ENCODE measurements at regions not wholly inside any gene's neighbourhood (a gene's known extent, or its start where the extent isn't known, plus 50 kb on each side); places are given as distances from the start of the nearest gene placed in this dataset.

DNA sequence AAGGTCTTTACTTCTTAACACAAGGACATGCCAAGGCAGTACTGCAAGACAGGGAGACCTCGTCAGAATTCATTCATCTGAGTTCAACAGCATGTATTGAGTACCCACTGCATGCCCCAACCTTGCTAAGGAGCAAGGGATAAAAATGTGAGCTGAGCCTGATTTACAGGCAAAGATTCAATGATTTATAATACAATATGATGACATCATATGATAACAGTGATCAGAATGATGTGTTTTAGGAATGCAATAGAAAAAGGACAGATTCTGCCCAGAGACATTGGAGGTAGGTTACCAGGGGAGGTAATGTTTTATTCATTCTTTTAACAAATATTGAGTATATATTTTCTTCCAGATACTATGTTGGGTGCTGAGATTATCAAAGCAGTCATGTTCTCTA lies 406.6 kb downstream of the ARHGEF28 start:
- H3K27ac Mint-ChIP-seq (ENCODE audit: unreplicated experiment): no peak overlapping the region
- H3K4me3 Mint-ChIP-seq (ENCODE audit: unreplicated experiment): no peak overlapping the region
- H3K4me1 Mint-ChIP-seq (ENCODE audit: low read depth): peaks cover 16% of the 10 kb centered on the region
- no peak for TF ChIP-seq CTCF (IDR thresholded peaks at IDR 0.05)
- no peaks in the 10 kb centered on the region for H3K27me3 Mint-ChIP-seq (ENCODE audit: low read depth)
- H3K9me3 Mint-ChIP-seq (ENCODE audit: low read depth): no peaks in the 10 kb centered on the region
- DNase-seq (ENCODE audit: low spot score): no peak
- no peaks in the 10 kb centered on the region for H3K36me3 Mint-ChIP-seq (ENCODE audit: low read depth)

DNA sequence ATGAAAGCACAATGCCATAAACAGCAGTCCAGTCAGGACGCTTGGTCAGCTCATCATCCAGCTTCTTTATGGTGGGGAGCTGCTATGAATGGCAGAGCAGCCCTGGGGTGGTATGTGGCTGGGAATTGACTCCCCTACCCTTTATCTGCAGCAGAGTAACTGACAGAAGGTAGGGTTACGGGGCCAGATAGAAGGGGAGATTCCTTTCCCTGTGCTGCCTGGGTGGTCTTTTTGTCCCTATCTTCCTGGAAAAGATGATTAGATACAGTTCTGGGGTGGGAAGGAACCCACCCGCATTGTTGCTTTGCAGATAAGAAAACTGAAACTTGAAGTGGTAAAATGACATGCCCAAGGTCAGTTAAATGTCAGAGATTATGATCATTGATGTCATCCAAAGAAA lies 405.5 kb downstream of the ARHGEF28 start:
- DNase-seq (ENCODE audit: low spot score): no peak
- peaks cover 16% of the 10 kb centered on the region for H3K4me1 Mint-ChIP-seq (ENCODE audit: low read depth)
- H3K9me3 Mint-ChIP-seq (ENCODE audit: low read depth): no peaks in the 10 kb centered on the region
- TF ChIP-seq CTCF (IDR thresholded peaks at IDR 0.05): no peak
- H3K4me3 Mint-ChIP-seq (ENCODE audit: unreplicated experiment): no peak overlapping the region
- no peaks in the 10 kb centered on the region for H3K36me3 Mint-ChIP-seq (ENCODE audit: low read depth)
- no peak overlapping the region for H3K27ac Mint-ChIP-seq (ENCODE audit: unreplicated experiment)
- H3K27me3 Mint-ChIP-seq (ENCODE audit: low read depth): no peaks in the 10 kb centered on the region

DNA sequence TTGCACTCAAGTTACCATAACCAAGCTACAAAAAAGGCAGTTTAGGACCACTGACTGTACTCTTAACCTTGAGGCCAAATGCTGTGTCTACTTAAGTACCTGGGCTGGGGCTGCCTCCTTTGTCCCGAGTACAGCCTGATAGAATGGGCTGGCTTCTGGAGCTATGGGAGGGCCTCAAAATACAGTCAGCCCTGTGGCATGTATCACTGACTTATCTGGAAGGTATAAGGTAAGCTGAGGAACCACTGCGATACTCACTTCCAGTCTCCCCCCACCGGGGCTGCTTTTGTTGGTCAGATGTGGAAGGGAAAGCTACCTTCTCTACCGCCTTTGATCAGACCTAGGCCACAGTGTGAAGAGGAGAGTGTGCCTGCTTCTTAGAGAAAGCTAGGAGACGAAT lies 404.8 kb downstream of the ARHGEF28 start:
- Mint-ChIP-seq H3K4me1 (ENCODE audit: low read depth) (peaks cover 16% of the 10 kb centered on the region), H3K27me3 (ENCODE audit: low read depth) (no peaks in the 10 kb centered on the region), H3K4me3 (ENCODE audit: unreplicated experiment) (no peak overlapping the region), H3K36me3 (ENCODE audit: low read depth) (no peaks in the 10 kb centered on the region), H3K27ac (ENCODE audit: unreplicated experiment) (no peak overlapping the region), H3K9me3 (ENCODE audit: low read depth) (no peaks in the 10 kb centered on the region)
- no peak for TF ChIP-seq CTCF (IDR thresholded peaks at IDR 0.05)
- no peak for DNase-seq (ENCODE audit: low spot score)

DNA sequence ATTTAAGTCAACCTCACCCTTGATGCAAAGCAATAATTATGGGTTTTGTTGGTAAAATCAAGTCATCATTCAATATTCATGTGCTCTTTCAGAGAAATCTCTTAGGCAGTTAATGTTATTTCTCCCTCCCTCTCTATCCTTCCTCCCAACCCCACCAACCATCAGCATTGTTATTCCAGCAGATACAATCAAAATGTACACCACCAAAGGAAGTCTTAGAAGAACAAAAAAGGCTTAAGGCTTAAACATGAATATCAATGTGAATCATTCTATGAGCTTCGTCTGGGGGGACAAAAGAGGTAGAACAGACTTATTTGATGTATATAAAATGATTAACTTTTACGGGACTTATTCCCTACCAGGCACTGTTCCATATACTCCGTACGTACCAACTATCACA lies 404.4 kb downstream of the ARHGEF28 start:
- Mint-ChIP-seq H3K4me1 (ENCODE audit: low read depth) (peaks cover 11% of the 10 kb centered on the region), H3K4me3 (ENCODE audit: unreplicated experiment) (no peak overlapping the region), H3K9me3 (ENCODE audit: low read depth) (no peaks in the 10 kb centered on the region), H3K36me3 (ENCODE audit: low read depth) (no peaks in the 10 kb centered on the region), H3K27ac (ENCODE audit: unreplicated experiment) (no peak overlapping the region), H3K27me3 (ENCODE audit: low read depth) (no peaks in the 10 kb centered on the region)
- DNase-seq (ENCODE audit: low spot score): no peak
- no peak for TF ChIP-seq CTCF (IDR thresholded peaks at IDR 0.05)

GRCh38 chr5:74028976-74029375 lies 403.0 kb downstream of the ARHGEF28 start:
- no peak overlapping the region for H3K27ac Mint-ChIP-seq (ENCODE audit: unreplicated experiment)
- H3K4me3 Mint-ChIP-seq (ENCODE audit: unreplicated experiment): no peak overlapping the region
- H3K36me3 Mint-ChIP-seq (ENCODE audit: low read depth): no peaks in the 10 kb centered on the region
- no peak for DNase-seq (ENCODE audit: low spot score)
- no peaks in the 10 kb centered on the region for H3K4me1 Mint-ChIP-seq (ENCODE audit: low read depth)
- H3K9me3 Mint-ChIP-seq (ENCODE audit: low read depth): no peaks in the 10 kb centered on the region
- TF ChIP-seq CTCF (IDR thresholded peaks at IDR 0.05): no peak
- H3K27me3 Mint-ChIP-seq (ENCODE audit: low read depth): no peaks in the 10 kb centered on the region
